Right lobe of liver (tissue), 4 donors: ENCODE measurements at regions not wholly inside any gene's neighbourhood (a gene's known extent, or its start where the extent isn't known, plus 50 kb on each side); places are given as distances from the start of the nearest gene placed in this dataset.

Source experiments
- POLR2A ChIP-seq: fragments of 450-650 bp; IDR thresholded peaks from one replicate; pipeline ENCODE4 v1.6.1; 2017; ENCODE audit warnings: antibody characterized with exemption, mild to moderate bottlenecking
- TF ChIP-seq, protein P1 (sequence below), 4 donors: fragments of 200-600 bp in 3 of 4; fragments of 450-650 bp in 1 of 4; IDR thresholded peaks; one replicate each; pipeline versions ENCODE4 v1.5.1 to v1.8.0; 2016 to 2022; ENCODE audit warnings: antibody characterized with exemption in 4 of 4, mild to moderate bottlenecking in 2 of 4
- donor health status: DM: no; HTN: no; CAD: no.
- donor health status: DM: no; HTN: no; CAD: no.
- donor health status: DM: no; HTN: yes; CAD: no.

DNA sequence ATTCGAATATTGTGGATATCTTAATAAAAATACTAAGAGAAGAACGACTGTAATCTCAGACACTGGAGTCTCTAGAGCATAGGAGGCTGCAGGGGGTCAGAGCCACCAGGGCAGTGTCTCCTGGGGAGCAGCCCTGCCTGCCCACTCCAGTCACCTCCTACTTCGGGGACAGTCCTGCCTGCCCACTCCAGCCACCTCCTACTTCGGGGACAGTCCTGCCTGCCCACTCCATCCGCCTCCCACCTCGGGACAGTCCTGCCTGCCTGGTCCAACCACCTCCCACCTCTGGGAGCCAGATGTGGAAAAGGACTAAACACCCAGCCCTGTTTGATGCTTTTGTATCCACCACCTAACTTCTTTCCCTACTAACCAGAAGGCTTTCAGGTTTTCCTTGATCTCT is 350.1 kb upstream of the SMIM21 start:
- TF ChIP-seq, protein P1, sequence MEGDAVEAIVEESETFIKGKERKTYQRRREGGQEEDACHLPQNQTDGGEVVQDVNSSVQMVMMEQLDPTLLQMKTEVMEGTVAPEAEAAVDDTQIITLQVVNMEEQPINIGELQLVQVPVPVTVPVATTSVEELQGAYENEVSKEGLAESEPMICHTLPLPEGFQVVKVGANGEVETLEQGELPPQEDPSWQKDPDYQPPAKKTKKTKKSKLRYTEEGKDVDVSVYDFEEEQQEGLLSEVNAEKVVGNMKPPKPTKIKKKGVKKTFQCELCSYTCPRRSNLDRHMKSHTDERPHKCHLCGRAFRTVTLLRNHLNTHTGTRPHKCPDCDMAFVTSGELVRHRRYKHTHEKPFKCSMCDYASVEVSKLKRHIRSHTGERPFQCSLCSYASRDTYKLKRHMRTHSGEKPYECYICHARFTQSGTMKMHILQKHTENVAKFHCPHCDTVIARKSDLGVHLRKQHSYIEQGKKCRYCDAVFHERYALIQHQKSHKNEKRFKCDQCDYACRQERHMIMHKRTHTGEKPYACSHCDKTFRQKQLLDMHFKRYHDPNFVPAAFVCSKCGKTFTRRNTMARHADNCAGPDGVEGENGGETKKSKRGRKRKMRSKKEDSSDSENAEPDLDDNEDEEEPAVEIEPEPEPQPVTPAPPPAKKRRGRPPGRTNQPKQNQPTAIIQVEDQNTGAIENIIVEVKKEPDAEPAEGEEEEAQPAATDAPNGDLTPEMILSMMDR (IDR thresholded peaks at IDR 0.05) = no peak
- TF ChIP-seq POLR2A = no peak
